KBM-7 (cell line): ENCODE measurements at regions not wholly inside any gene's neighbourhood (a gene's known extent, or its start where the extent isn't known, plus 50 kb on each side); places are given as distances from the start of the nearest gene placed in this dataset.

Source experiments
- DNase-seq: peaks from one replicate; pipeline ENCODE4 v3.0.0-alpha.2; 2015
- in situ Hi-C: fragments of 300-500 bp; cut with MboI; formaldehyde crosslinking; loops from 2 replicates; pipeline ENCODE4 v1.14.3; 2020; ENCODE audit warnings: low sequenced_read_pairs, low pct_unique_long_range_greater_than_20kb, mixed read lengths

DNA sequence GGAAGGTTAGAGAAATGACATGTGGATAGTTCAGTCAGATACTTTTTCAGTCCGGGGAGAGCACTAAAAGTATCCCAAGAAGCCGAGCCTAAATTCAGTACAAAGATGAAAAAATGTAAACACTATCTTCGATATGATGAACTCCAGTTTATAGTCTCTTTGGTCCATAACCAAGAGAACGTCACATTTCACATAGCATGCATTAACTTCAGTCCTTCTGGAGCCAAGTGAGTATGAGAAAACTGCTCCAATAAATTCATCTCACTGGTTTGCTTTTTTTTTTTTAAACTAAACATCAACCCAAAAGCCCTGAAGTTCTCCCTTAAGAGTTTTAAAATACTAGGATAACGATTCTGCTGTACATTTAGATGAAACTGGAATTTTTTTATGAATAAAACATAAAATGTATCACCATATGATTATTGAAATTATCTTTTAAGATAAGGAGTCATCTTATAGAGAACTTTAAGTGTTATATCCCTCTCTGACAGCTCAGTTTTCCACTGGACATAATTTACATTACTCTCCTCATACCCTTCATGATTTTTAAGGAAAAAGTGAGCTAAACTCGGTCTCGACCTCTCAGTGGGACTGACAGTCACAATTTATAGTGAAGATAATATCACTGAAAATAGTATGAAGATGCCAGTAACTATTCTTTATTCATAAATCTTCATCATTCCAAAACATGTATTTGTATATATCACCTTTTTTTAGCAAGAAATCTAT is 841.5 kb upstream of the FLRT2 start:
- in situ Hi-C loops: no loop called here
- no peak for DNase-seq

DNA sequence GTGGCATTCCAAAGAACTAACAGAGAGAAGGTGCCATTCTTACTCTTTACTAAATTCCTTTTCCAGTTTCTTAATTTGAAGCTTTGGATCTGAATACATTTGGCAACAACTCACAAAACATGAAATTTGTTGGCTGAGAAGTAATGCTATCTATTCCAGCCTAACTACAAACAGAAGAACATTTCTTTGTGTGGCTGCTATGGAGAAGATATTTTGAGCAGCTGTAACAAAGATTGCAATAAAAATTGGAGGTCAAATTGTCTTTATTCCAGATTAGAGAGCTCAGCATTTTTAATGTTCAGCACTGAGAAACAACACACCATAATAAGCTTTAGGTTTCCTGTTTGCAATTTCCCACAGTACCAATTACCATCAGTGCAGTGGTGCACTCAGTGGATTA is 835.8 kb upstream of the FLRT2 start:
- DNase-seq: no peak
- in situ Hi-C loops: no loop called here

DNA sequence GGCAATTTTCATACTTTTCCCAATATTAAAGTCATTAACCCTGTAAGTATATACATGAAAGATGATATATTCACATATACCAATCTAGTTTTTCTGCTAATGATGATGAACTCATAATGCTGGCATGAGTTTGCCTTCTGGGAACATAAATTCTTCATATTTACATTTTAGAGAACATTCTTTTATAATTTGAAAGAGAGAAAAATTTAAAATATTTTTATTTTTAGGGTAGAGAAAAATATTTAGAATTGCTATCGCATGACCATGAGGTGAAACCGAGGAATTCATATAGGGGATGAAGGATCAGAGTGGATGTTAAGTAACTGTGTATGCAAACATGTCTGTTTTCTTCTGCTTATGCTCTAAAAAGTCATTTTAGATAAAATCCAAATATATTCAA is 825.3 kb upstream of the FLRT2 start:
- DNase-seq: no peak
- in situ Hi-C loops: no loop called here

DNA sequence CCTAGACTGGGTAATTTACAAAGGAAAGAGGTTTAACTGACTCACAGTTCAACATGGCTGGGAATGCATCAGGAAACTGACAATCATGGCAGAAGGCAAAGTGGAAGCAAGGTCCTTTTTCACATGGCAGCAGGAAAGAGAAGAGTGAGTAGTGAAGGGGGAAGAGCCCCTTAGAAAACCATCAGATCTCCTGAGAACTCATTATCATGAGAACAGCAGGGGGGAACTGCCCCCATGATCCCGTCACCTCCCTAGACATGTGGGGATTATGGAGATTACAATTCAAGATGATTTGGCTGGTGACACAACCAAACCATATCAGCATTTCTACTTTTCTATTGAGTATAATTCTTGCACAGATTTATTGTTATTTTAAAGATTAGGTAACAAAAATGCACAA is 822.1 kb upstream of the FLRT2 start:
- DNase-seq: no peak
- in situ Hi-C loops: no loop called here

DNA sequence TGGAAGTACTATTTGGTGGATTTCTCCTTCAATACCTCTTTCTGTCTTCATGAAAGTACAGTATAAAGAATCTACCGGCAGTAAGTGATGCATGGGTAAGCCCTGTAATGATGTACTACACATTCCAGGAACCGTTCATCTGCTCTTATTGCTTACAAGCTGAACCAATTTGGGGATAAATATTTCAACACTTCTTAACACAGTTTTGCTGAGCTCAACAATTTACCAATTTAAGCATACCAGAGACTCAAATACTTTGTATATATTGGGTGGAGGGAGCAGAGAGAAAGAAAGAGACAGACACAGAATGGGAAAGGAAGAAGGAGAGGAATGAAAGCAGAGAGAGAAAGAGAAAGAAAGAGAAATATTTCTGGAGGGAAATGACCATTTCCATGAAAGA is 821.1 kb upstream of the FLRT2 start:
- no peak for DNase-seq
- in situ Hi-C loops: no loop called here

DNA sequence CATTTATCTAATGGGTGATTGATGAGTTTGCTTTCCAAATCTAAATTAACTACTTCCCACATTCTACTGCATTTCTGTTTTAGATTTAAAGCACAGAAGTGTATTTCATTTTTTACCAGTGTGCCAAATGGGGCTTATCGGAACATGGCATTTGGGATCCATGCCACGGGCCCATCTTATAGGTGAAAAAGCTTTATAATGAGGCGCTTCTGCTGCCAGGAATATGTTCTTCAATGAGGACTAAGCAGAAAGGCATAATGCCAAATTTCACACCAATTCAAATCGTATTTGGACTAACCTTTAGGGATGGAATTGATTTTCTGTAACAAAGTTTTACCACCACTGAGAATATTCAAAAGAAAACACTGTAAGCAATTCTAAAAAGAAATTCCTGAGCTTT is 803.5 kb upstream of the FLRT2 start:
- in situ Hi-C loops: no loop called here

DNA sequence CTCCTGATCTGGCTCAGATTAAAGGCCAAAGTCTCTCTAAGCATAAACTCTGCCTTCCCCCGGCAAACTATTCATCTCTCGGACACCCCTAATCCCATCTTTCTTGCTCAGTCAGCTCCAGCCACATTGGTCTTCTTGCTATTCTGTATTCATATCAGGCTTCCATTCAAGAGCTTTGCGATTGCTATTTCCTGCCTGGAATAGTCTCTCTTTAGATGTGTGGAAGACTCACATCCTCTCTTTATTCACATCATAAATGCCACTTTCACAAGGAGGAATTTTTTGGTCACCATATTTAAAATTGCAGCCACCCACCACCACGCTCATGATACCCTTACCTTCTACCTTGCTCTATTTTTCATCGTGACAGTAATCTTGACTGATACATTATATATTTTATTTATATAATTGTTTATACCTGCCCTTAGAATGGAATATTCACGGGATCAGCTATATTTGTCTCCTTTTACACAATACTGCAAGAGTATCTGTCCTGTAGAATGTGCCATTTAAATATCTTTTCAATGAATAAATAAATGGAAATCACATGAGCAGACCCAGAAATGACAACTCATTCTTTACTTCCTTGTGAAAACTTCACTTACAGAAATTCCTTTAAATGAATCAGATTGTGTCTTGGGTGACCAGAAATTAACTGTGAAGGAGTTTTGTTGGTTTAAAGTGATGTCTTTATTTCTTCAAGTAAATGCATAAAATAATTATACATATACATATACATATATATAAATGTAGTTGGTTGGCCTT is 780.6 kb upstream of the FLRT2 start:
- in situ Hi-C loops: no loop called here
- DNase-seq: no peak

More for the DNA sequence above, 803.5 kb upstream of the FLRT2 start:
- DNase-seq: no peak

DNA sequence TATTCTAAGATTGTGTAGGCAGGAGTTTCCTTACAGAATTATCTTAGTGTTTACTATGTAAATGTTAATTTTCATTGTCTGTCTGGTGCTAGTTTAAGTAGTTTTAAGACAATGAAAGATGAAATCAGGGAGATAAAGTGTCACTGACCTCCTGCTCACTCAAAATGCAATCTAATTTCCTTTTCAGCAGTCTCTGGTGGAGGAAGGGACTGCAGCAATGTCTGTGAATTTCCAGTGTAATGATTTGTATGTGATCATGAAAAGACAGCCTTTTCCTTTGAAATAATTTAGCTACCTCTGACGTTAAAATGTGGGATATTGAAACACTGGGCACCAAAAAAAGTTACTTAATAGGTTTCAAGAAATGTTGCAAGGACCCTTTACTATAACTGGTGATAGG is 779.7 kb upstream of the FLRT2 start:
- in situ Hi-C loops: no loop called here
- no peak for DNase-seq

DNA sequence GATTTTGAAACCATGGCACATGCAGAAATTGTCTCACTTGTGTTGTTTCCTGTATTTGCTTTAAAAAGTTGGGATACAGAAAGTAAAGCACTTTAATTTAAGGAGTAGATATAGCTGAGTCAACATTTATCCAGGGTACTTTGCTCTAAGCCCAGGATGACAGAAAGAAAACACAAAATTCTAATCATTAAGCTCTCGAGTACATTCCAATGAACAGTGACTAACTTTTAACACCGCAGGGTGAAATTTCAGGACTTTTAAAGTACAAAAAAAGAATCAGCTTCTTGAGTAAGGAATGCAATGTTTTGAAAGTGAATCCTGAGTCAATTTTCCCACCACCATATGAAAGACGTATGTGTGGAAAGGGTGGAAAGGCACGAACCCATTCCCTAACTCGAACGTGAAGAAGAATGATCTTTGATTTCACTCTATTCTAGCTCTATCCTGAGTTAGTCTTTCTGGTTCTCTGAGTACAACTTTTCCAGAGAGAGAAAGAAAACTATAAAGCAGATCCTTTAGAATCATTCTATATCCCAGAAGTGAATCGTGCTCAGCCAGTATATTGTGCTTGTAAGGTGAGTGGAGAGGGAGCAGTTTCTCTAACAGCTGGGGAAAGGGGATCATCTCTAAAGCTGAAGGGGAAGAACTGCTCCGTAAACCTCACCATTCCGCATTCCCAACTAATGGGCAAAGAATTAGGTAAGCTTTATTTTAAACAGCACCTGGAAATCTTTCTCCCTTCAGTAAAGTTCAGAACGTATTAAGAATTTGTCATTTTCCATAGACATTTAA is 779.0 kb upstream of the FLRT2 start:
- DNase-seq: no peak
- in situ Hi-C loops: no loop called here

DNA sequence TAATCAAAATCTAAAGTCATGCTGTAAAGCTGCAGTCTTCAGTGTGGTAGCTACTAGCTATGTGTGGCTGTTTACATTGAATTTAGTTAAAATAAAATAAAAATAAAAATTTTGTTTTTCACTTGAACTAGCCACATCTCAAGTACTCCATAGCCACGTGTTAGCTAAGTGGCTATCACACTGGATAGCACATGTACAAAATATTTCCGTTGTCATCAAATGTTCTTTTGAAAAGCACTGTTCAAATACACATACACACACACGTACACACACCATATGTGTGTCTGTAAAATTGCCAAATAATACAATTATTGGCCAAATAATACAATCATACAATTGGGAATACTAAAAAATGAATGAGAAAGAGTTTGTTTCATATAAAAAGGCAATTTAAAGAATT is 778.2 kb upstream of the FLRT2 start:
- no peak for DNase-seq
- in situ Hi-C loops: no loop called here

DNA sequence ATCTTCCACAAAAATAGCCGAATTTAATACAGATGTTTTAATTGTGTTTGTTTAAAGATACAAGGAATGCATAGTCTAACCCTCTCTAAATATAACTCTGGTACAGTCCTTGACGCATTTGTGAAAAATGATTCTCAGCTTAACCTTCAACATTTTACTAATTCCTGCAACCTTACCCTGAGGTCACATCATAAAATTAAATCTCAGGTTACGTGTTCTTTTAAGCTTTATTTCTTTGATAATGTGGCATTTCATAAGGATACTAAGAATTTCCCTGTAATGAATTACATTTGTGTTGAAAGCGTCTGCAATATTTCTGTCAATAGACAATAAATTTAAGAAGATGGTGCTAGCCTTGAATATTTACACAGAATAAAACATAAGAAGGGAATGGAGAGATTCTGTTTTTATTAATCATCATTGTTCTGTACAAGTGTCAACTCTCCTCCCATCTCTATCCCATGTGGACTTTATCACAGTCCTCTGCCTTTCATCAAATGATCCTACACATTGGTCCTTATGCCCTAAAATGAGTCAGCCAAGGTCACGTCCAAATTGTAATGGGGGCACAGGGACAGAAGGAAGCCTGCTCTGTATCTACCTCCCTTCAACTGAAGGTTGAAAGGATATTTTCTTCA is 769.3 kb upstream of the FLRT2 start:
- DNase-seq: no peak
- in situ Hi-C loops: no loop called here

DNA sequence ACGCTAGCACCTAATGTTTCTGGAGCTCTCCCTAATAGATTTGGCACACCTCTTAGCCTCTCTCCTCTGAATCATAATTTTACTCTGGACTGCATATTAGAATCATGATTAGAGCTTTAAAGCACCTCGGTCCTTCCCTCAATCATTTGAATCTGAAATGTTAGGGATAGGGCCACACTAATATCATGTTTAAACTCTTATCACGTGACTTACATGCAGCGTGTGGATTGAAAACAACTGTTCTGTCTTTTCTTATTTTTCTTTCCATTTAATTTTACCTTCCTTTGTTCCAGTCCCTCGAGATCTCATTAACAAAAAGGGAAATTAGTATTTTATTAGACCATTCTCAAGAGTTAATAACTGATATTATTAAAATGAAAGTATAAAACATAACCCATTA is 762.5 kb upstream of the FLRT2 start:
- DNase-seq: no peak
- in situ Hi-C loops: no loop called here

DNA sequence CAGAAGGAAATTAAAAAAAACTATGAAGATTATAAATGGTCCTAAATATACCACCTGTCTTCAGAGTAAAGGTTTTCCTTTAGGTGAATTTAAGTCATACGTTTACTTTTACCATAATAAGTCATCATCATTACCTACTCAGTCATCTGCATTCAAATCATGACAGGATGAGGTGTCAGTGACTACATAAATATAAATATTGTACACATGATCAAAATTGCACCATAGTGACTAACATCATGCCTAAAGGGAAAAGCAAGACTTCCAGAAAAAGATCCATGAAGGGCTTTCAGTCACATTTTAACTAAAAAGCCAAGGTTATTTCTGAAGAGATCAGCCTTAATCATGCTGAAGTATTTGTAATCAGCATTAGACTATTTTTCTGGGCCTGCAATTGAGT is 759.9 kb upstream of the FLRT2 start:
- in situ Hi-C loops: no loop called here
- no peak for DNase-seq

DNA sequence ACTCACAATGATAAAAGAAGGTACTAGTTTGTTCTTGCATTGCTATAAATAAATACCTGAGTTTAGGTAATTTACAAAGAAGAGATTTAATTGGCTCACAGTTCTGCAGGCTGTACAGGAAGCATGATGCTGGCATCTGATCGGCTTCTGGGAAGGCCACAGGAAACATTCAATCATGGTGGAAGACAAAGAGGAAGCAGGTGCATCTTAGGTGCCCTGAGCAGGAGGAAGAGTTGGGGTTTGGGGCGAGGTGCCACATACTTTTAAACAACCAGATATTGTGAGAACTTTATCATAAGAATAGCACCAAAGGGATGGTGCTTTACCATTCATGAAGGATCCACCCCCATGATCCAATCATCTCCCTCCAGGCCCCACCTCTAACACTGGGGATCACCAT is 752.6 kb upstream of the FLRT2 start:
- DNase-seq: no peak
- in situ Hi-C loops: no loop called here

DNA sequence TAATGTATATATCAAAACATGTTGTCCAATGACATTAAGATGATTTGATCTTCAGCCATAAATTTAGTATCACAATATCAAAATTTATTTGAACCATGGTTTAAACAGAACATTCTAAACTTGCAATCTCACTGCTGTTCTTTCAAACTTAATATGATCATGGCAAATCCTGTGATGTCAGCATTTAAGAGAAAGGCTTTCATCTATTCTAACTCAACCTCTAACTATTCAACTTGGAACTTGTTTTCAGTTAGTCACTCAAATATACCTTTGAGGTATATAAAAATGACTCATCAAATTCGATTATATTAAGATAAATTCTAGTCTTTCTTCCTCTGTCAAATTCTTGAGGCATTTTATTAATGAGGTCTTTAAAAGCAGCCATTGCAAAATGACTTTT is 747.0 kb upstream of the FLRT2 start:
- in situ Hi-C loops: no loop called here
- no peak for DNase-seq

DNA sequence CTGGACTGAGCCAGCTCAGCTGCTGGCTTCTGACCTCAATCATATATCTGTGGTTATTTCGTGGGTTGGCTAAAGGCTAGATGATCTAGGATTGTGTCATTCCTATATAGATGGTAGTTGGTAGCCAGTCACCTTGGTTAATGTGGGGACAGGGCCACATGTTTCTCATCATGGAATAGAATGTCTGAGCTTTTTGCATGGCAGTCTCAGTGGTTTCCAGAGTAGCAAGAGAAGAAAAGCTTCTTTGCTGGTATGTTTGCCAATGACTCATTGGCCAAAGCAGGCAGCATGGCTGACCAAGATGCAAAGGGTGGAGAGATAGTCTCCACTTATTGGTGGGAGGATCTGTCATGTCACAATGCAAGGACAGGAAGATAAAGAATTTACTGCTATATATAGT is 746.4 kb upstream of the FLRT2 start:
- in situ Hi-C loops: no loop called here
- DNase-seq: no peak

DNA sequence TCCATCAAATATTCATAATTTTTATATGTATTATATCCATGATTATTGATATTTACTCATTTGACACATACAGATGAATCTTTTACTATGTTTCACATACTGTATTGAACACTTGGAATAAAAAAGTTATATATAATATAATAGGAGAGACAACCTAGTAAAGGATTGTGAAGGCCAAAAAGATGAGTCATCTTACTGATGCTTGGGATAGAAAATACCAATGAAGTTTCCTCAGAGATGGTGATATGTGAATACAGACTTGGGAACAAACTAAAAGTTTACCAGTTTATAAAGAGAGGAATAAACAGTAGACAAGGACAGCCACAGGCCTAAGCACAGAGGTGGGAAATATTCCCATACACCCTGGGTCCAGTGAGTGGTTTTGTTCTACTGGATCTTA is 743.9 kb upstream of the FLRT2 start:
- DNase-seq: no peak
- in situ Hi-C loops: no loop called here

DNA sequence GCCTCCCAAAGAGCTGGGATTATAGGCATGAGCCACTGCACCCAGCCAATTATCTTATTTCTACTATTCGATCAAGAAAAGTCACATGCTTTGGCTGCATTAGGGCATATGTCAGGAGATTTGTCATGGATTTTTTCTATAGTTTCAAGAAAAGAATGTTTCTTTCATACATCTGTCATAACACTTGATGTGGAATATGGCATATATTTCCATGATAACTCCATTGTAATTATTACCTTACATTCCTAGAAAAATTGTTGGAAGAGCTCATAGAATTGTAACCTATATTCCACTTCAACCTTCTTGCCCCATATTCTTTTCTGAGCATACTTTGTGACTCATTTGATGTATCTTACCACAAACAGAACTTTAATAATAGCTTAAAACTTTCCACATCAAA is 740.9 kb upstream of the FLRT2 start:
- in situ Hi-C loops: no loop called here
- DNase-seq: no peak

DNA sequence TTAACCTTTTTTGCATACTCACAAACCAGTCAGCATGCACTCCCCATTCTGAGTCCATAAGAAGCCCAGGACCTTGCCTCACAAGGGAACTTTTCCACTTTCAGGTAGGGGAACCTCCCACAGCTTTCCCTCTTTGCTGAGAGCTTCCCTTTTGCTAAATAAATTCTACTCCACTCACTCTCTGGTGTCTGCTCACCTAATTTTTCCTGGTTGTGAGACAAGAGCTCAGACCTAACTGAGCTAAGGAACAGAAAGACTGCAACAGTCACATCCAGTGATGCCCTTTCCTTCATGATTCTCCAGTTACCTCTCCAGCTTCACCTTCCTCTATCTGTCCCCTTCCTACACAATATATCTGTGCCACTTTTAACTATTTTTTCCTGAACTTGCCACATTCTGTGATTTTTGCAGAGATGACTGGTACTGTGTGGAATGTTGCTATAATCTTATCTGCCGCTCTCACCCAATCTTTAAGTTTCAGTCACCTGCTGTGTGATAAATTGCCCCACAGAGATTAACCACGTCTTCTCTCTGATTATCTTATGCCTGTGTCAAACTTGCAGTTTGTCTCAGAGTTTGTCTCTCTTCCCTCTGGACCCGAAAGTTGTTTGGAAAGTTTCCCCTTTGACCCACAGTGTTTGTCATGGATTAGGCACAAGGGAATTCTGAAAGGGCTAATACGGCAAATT is 737.1 kb upstream of the FLRT2 start:
- in situ Hi-C loops: no loop called here
- no peak for DNase-seq
